Activated CD8-positive, alpha-beta T cell treated with anti-CD3 and anti-CD28 coated beads, Interleukin-2, amount 10 ng/mL, durations not matched to agents 7 days and 5 days (primary cell): ENCODE measurements at regions not wholly inside any gene's neighbourhood (a gene's known extent, or its start where the extent isn't known, plus 50 kb on each side); places are given as distances from the start of the nearest gene placed in this dataset.
"Not testable (repeated sequence)": the region's sequence is repeated elsewhere in the genome, so short reads cannot be mapped to it uniquely, and the experiment has no call there.

Experiments used
- ATAC-seq: fragments of 150-1000 bp; cut with Tn5 transposase; one replicate; pipeline ENCODE4 v1.10.0; 2021; ENCODE audit warnings: moderate library complexity
- CTCF ChIA-PET: fragments of 350-600 bp; sonication (Branson Sonifier 250); formaldehyde crosslinking; loops from one replicate; lab custom pipeline; 2021; ENCODE audit warnings: antibody characterized with exemption; lab: Charles Lee
- POLR2A ChIA-PET: fragments of 350-600 bp; sonication (Branson Sonifier 250); formaldehyde crosslinking; loops from one replicate; lab custom pipeline; 2021; ENCODE audit warnings: antibody characterized with exemption; lab: Charles Lee
- DNase-seq: peaks from one replicate; pipeline ENCODE4 v3.0.0-alpha.2; 2020
- H3K27ac Mint-ChIP-seq: one replicate; pipeline ENCODE4 v1.8.0; 2021; ENCODE audit warnings: mild to moderate bottlenecking, mixed read lengths
- H3K27me3 Mint-ChIP-seq: one replicate; pipeline ENCODE4 v1.8.0; 2021; ENCODE audit warnings: low read depth, mixed read lengths
- H3K36me3 Mint-ChIP-seq: one replicate; pipeline ENCODE4 v1.8.0; 2021; ENCODE audit warnings: low read depth, mixed read lengths
- H3K4me1 Mint-ChIP-seq: one replicate; pipeline ENCODE4 v1.8.0; 2021; ENCODE audit warnings: low read depth, mixed read lengths
- H3K4me3 Mint-ChIP-seq: one replicate; pipeline ENCODE4 v1.8.0; 2021; ENCODE audit warnings: mild to moderate bottlenecking, mixed read lengths
- H3K9me3 Mint-ChIP-seq: one replicate; pipeline ENCODE4 v1.8.0; 2022; ENCODE audit warnings: mixed read lengths; ENCODE audit not compliant: insufficient read depth

DNA sequence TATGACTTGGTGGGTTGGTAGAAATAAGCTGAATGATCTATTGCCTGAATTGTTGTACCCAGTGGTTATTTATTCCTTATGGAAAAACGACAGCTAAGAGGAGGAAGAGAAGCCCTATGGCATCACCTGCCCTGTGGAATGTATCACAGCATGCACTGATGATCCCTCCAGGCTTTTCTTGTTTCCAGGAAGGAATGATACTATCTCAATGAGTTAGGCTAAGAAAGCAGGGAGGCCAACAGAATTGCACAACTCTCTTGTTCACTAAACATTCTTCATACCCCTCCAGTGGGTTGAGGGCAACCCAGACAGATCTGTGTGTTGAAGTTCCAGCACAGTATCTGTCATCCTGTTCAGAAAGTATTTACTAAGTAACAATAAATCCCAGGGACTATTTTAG is 1001.7 kb upstream of the GYPC start:
- ChIA-PET CTCF (no interaction called here), POLR2A (no interaction called here)
- ATAC-seq (no peak), DNase-seq (no peak)
- Mint-ChIP-seq H3K4me3 (no peak overlapping the region), H3K27me3 (no peaks in the 10 kb centered on the region), H3K36me3 (no peaks in the 10 kb centered on the region), H3K4me1 (no peaks in the 10 kb centered on the region), H3K9me3 (peaks cover 14% of the 10 kb centered on the region), H3K27ac (no peak overlapping the region)

DNA sequence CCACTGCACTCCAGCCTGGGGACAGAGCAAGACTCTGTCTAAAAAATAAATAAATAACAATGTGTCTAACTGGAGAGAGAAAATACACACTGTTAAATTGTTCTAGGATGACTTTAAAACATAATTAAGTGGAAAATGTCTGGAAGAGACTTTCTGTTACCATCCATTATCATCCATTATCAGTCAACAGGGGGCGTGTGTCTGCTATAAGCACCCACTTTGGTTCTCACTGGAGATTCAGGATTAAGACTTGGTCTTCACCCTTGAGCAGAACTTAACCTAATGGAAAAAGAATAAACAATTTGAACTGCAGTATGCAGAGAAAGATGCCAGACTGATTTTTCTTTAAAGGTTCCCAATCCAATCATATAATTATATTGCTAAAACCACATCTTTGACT is 999.8 kb upstream of the GYPC start:
- Mint-ChIP-seq H3K27ac (no peak overlapping the region), H3K36me3 (no peaks in the 10 kb centered on the region), H3K9me3 (peaks cover 10% of the 10 kb centered on the region), H3K27me3 (no peaks in the 10 kb centered on the region), H3K4me3 (no peak overlapping the region), H3K4me1 (no peaks in the 10 kb centered on the region)
- CTCF ChIA-PET = no interaction called here
- POLR2A ChIA-PET = no interaction called here
- ATAC-seq (no peak), DNase-seq (no peak)

DNA sequence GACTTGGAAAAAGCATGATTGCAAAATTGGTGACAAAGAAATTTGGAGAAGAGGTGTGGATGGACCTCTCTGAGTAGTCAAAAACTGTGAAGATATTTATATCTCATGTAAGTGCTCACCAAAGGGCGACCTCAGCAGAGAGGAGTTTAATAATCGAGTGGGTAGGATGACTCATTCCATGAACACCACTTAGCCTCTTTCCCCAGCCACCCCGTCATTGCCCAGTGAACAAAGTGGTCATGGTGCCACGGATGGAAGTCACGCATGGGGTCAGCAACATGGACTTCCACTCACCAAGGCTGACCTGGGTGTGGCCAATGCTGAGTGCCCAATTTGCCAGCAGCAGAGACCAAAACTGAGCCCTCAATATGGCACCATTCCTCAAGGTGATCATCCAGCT is 997.4 kb upstream of the GYPC start:
- ChIA-PET POLR2A (no interaction called here), CTCF (no interaction called here)
- no peak overlapping the region for H3K4me3 Mint-ChIP-seq
- H3K27ac Mint-ChIP-seq = no peak overlapping the region
- H3K9me3 Mint-ChIP-seq = peaks cover 10% of the 10 kb centered on the region
- ATAC-seq (no peak), DNase-seq (no peak)
- no peaks in the 10 kb centered on the region for H3K36me3 Mint-ChIP-seq
- H3K27me3 Mint-ChIP-seq = no peaks in the 10 kb centered on the region
- no peaks in the 10 kb centered on the region for H3K4me1 Mint-ChIP-seq

DNA sequence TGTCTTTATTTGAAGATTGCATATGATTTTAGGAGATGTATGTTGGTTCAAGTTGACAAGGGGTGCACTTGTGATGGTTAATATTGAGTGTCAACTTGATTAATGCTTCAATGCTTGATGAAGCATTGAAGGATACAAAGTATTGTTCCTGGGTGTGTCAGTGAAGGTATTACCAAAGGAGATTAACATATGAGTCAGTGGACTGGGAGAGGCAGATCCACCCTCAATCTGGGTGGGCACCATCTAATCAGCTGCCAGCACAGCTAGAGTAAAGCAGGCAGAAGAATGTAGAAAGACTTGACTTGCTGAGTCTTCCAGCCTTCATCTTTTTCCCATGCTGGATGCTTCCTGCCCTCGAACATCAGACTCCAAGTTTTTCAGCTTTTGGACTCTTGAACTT is 995.6 kb upstream of the GYPC start:
- H3K4me3 Mint-ChIP-seq, H3K27me3 Mint-ChIP-seq, CTCF ChIA-PET, H3K27ac Mint-ChIP-seq, ATAC-seq, DNase-seq, H3K4me1 Mint-ChIP-seq, H3K36me3 Mint-ChIP-seq, POLR2A ChIA-PET: not testable (repeated sequence)
- peaks cover 10% of the 10 kb centered on the region for H3K9me3 Mint-ChIP-seq

DNA sequence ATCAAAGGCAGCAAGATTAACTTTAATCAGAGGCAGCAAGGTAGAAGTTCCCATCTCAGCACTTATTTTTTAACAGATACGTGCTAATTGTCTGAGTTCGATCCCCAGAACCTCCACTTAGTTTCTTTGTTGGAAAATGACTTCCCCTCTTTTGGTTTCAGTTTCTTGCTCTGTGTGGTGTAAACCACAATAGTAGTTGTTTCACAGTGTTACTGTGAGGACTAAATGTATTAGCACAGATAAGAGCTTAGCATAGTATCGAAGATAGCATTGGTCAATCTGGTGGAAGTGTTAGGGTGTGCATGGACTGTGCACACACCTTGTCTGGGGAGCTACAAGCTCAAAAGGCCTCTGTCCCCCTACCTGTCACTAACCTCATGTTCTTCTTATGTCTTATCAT is 988.3 kb upstream of the GYPC start:
- H3K27ac Mint-ChIP-seq = no peak overlapping the region
- no peaks in the 10 kb centered on the region for H3K36me3 Mint-ChIP-seq
- no peaks in the 10 kb centered on the region for H3K9me3 Mint-ChIP-seq
- H3K4me1 Mint-ChIP-seq = no peaks in the 10 kb centered on the region
- no peaks in the 10 kb centered on the region for H3K27me3 Mint-ChIP-seq
- DNase-seq = no peak
- ChIA-PET POLR2A (no interaction called here), CTCF (no interaction called here)
- ATAC-seq = no peak
- H3K4me3 Mint-ChIP-seq = no peak overlapping the region

DNA sequence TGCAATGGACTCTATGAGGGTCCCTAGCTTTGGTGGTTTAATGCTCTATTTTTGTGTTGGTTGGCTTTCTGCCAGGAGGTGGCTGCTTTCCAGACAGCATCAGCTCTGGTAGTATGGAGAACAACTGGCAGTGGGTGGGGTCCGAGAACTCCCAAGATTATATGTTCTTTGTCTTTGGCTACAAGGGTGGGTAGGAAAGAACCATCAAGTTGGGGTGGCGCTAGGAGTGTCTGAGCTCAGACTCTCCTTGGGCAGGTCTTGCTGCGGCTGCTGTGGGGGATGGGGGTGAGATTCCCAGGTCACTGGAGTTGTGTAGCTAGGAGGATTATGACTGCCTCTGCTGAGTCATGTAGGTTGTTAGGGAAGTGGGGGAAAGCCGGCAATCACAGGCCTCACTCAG is 976.1 kb upstream of the GYPC start:
- POLR2A ChIA-PET = no interaction called here
- Mint-ChIP-seq H3K9me3 (no peaks in the 10 kb centered on the region), H3K27ac (no peak overlapping the region), H3K27me3 (no peaks in the 10 kb centered on the region), H3K36me3 (no peaks in the 10 kb centered on the region), H3K4me3 (no peak overlapping the region), H3K4me1 (no peaks in the 10 kb centered on the region)
- DNase-seq = no peak
- no peak for ATAC-seq
- CTCF ChIA-PET = no interaction called here

DNA sequence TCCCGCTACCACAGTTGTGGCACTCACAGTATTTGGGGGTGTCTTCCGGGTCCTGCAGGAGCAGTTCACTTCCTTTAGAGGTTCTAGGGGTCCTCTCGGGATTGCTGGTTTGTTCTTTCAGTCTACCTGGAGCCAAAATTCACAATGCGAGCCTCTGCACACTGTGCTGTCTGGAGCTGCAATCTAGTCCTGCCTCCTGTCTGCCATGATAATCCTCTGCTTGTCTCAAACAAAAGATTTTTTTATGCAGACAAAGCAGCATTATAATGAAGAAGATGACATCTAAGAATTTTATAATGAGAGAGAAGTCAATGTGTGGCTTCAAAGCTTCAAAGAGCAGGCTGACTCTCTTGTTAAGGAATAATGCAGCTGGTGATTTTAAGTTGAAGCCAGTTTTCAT is 975.1 kb upstream of the GYPC start:
- CTCF ChIA-PET = no interaction called here
- ATAC-seq = no peak
- no peak for DNase-seq
- Mint-ChIP-seq H3K27me3 (no peaks in the 10 kb centered on the region), H3K36me3 (no peaks in the 10 kb centered on the region), H3K27ac (no peak overlapping the region), H3K4me3 (no peak overlapping the region), H3K4me1 (no peaks in the 10 kb centered on the region), H3K9me3 (no peaks in the 10 kb centered on the region)
- POLR2A ChIA-PET = no interaction called here

DNA sequence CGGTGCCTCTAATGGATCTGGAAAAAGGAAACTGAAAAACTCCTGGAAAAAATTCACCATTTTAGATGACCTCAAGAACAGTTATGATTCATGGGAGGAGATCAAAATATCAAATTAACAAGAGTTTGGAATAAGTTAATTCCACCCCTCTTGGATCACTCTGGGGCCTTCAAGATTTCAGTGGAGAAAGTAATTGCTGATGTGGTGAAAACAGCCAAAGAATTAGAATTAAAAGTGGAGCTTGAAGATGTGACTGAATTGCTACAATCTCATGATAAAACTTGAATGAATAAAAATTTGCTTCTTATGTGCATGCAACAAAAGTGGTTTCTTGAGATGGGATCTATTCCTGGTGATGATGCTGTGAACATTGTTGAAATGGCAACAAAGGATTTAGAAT is 974.4 kb upstream of the GYPC start:
- H3K27ac Mint-ChIP-seq = no peak overlapping the region
- DNase-seq = no peak
- no peaks in the 10 kb centered on the region for H3K4me1 Mint-ChIP-seq
- no peak for ATAC-seq
- no peaks in the 10 kb centered on the region for H3K27me3 Mint-ChIP-seq
- ChIA-PET CTCF (no interaction called here), POLR2A (no interaction called here)
- H3K36me3 Mint-ChIP-seq = no peaks in the 10 kb centered on the region
- no peaks in the 10 kb centered on the region for H3K9me3 Mint-ChIP-seq
- no peak overlapping the region for H3K4me3 Mint-ChIP-seq

DNA sequence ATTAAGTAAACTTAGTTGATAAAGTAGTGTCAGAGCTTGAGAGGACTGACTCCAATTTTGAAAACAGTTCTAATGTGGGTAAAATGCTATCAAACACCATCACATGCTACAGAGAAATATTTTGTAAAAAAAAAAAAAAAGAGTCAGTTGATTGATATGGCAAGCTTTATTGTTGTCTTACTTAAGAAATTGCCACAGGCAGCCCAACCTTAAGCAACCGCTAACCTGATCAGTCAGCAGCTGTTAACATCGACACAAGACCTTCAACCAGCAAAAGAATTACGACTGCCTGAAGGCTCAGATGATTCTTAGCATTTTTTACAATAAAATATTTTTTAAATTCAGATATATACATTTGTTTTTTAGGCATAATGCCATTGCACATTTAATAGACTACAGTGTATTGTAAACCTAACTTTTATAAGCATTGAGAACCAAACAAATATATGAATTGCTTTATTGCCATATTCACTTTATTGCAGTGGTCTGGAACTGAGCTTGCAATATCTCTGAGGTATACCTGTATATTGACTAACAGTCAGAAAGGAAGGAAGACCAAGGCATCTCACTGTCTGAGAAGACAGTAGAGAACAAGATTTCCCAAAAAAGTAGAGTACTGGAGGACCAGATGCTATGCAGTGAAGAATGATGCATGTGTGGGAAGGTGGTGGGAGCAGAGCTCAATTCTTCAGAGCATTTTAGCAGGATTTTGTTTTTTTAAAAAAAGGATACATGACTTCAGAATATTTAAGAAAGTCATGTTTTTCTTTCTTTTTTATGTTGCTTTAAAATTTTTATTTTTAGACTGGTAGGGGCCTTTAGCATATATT is 973.8 kb upstream of the GYPC start:
- Mint-ChIP-seq H3K9me3 (no peaks in the 10 kb centered on the region), H3K4me1 (no peaks in the 10 kb centered on the region), H3K36me3 (no peaks in the 10 kb centered on the region), H3K27me3 (no peaks in the 10 kb centered on the region), H3K4me3 (no peak overlapping the region), H3K27ac (no peak overlapping the region)
- CTCF ChIA-PET = no interaction called here
- POLR2A ChIA-PET = no interaction called here
- ATAC-seq (no peak), DNase-seq (no peak)

DNA sequence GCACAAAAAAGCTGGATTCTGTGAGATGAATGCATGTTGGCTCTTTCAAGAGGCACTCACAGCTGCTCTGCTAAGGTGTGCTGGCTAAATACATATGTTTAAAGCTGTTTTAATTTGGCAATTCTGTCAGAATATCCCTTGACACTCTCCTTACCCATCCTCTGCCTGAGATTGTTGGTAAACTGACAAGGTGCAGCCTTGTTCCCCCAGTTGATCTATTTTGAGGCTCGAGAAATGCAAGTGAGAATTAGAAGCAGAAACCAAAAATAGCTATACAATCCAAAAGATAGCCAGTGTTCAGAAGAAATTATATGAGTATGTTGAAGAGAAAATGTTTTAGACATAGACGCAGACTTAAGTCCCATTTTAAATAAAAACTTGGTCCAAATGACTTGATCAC is 971.7 kb upstream of the GYPC start:
- no peaks in the 10 kb centered on the region for H3K4me1 Mint-ChIP-seq
- H3K27ac Mint-ChIP-seq = no peak overlapping the region
- ATAC-seq (no peak), DNase-seq (no peak)
- ChIA-PET POLR2A (no interaction called here), CTCF (interaction anchor here (1.2 kb wide), 1 partner anchor 16 kb away, joined by 3 read pairs; no protein-coding TSS in a partner anchor)
- no peaks in the 10 kb centered on the region for H3K9me3 Mint-ChIP-seq
- no peaks in the 10 kb centered on the region for H3K27me3 Mint-ChIP-seq
- H3K4me3 Mint-ChIP-seq = no peak overlapping the region
- H3K36me3 Mint-ChIP-seq = no peaks in the 10 kb centered on the region

DNA sequence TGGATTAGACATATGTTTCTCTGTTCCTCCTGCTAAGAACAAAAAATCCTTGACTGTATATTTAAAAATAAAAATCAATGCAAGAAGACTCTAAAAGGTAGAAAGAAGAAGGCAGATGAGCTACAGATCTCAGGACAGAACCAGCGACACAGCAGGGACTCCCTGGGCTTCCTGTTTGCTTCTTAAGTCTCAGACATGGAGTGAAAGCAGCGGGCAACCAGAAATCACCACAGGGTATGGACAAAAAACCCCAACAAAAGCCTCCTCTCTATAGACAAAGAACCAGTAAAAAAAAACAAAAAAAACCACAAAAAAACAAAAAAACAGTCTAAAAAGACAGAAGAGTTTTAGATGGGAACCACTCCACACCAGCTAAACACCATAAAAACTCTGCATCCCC is 971.0 kb upstream of the GYPC start:
- no peak overlapping the region for H3K27ac Mint-ChIP-seq
- ChIA-PET CTCF (interaction anchor here (1.2 kb wide), 1 partner anchor 15 kb away, joined by 3 read pairs; no protein-coding TSS in a partner anchor), POLR2A (no interaction called here)
- H3K9me3 Mint-ChIP-seq = no peaks in the 10 kb centered on the region
- DNase-seq (no peak), ATAC-seq (no peak)
- H3K4me1 Mint-ChIP-seq = no peaks in the 10 kb centered on the region
- no peaks in the 10 kb centered on the region for H3K36me3 Mint-ChIP-seq
- no peaks in the 10 kb centered on the region for H3K27me3 Mint-ChIP-seq
- H3K4me3 Mint-ChIP-seq = no peak overlapping the region

DNA sequence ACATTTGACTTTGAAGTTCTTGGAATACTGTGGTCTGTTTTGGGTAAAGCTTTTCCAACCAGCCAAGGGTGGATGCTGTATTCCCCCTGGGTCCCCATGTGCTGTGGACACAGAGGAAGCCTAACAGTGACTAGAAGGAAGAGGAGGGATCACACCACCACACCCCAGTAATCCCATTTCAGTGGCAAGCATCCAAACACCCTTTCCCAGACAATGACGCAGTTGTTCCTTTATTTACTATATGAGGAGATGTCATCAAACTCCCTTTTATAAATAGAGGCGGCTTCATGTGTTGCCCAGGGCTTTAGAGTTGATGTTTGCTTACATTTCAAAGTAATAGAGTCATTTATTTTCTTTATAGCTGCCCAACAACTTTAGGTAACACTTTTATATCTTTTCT is 959.4 kb upstream of the GYPC start:
- no peaks in the 10 kb centered on the region for H3K27me3 Mint-ChIP-seq
- DNase-seq (no peak), ATAC-seq (no peak)
- no peaks in the 10 kb centered on the region for H3K9me3 Mint-ChIP-seq
- H3K4me3 Mint-ChIP-seq = no peak overlapping the region
- CTCF ChIA-PET = no interaction called here
- POLR2A ChIA-PET = no interaction called here
- H3K27ac Mint-ChIP-seq = no peak overlapping the region
- H3K36me3 Mint-ChIP-seq = no peaks in the 10 kb centered on the region
- no peaks in the 10 kb centered on the region for H3K4me1 Mint-ChIP-seq

DNA sequence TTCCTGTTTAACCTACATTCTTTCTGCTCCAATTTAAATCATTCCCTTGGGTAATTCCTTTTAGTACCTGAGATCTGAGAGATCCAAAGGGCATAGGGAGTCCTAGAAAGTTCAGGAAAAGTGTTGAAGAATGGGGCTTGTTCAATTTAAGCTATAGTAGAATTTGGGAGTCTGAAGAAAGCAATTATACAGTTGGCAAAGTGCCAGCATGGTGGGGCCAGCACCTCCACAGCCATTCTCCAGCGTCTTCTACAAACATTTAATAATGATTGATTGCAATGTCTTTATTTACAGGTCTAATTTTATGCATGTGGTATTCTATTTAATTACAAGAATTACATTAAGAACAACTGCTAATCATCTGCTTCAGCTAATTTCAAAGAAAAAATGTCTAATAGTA is 957.7 kb upstream of the GYPC start:
- Mint-ChIP-seq H3K9me3 (no peaks in the 10 kb centered on the region), H3K36me3 (no peaks in the 10 kb centered on the region), H3K27me3 (no peaks in the 10 kb centered on the region), H3K4me1 (no peaks in the 10 kb centered on the region), H3K4me3 (no peak overlapping the region), H3K27ac (no peak overlapping the region)
- CTCF ChIA-PET = no interaction called here
- DNase-seq = no peak
- POLR2A ChIA-PET = no interaction called here
- no peak for ATAC-seq
